HEK293 (cell line): ENCODE measurements at regions not wholly inside any gene's neighbourhood (a gene's known extent, or its start where the extent isn't known, plus 50 kb on each side); places are given as distances from the start of the nearest gene placed in this dataset.

ENCODE experiments used
- CTCF ChIA-PET: fragments of 350-600 bp; formaldehyde crosslinking; extraction: SDS; loops from one replicate; lab custom pipeline; 2021; ENCODE audit warnings: antibody characterized with exemption; lab: Yijun Ruan, JAX
- POLR2A ChIA-PET: fragments of 300-600 bp; formaldehyde crosslinking; extraction: SDS; loops from one replicate; lab custom pipeline; 2020; ENCODE audit warnings: antibody characterized with exemption, inconsistent platforms; lab: Yijun Ruan, JAX
- H3K27ac ChIP-seq: fragments of 200-500 bp; sonication (Bioruptor generic); 2 replicates; pipeline ENCODE4 v1.5.1; 2014; ENCODE audit warnings: low read depth, low read length, control low read depth, inconsistent platforms; ENCODE audit errors: extremely low read depth
- H3K36me3 ChIP-seq, 2 experiments: fragments of 200-500 bp in 1 of 2; sonication (Bioruptor generic) in 1 of 2; 1 replicate in 1 of 2; 2 replicates in 1 of 2; pipeline ENCODE4 v1.5.1; 2014 to 2017; ENCODE audit warnings: inconsistent platforms in 2 of 2, low read length in 2 of 2; ENCODE audit not compliant: control insufficient read depth in 2 of 2, insufficient read depth in 1 of 2
- H3K4me1 ChIP-seq: fragments of 200-500 bp; sonication (Bioruptor generic); 2 replicates; pipeline ENCODE4 v1.5.1; 2014; ENCODE audit warnings: mild to moderate bottlenecking, low read length, inconsistent platforms; ENCODE audit not compliant: control insufficient read depth, insufficient read depth
- H3K4me3 ChIP-seq: 2 replicates; pipeline ENCODE4 v1.5.1; 2011; ENCODE audit warnings: low read depth, mild to moderate bottlenecking, control low read depth, low read length, moderate library complexity
- H3K9me3 ChIP-seq: fragments of 200-500 bp; sonication (Bioruptor generic); 2 replicates; pipeline ENCODE4 v1.5.1; 2014; ENCODE audit warnings: low read depth, low read length, inconsistent platforms; ENCODE audit not compliant: control insufficient read depth, insufficient read depth
- BCL11A ChIP-seq: fragments of 450-650 bp; formaldehyde crosslinking; IDR thresholded peaks from 2 replicates; pipeline ENCODE4 v1.5.1; 2016; ENCODE audit warnings: low read depth, missing biosample characterization, missing genetic modification characterization
- HOXC10 ChIP-seq: sonication (generic); formaldehyde crosslinking; IDR thresholded peaks from 2 replicates; pipeline ENCODE4 v1.8.1; 2023; ENCODE audit warnings: mild to moderate bottlenecking, missing genetic modification reagents
- OSR2 ChIP-seq: fragments of 450-650 bp; formaldehyde crosslinking; IDR thresholded peaks from 2 replicates; pipeline ENCODE4 v1.5.1; 2016; ENCODE audit warnings: missing biosample characterization, missing genetic modification characterization
- SCRT2 ChIP-seq: fragments of 450-650 bp; formaldehyde crosslinking; IDR thresholded peaks from 2 replicates; pipeline ENCODE4 v1.5.1; 2016; ENCODE audit warnings: missing biosample characterization, missing genetic modification characterization
- WT1 ChIP-seq: fragments of 450-650 bp; formaldehyde crosslinking; IDR thresholded peaks from 2 replicates; pipeline ENCODE4 v1.5.1; 2016; ENCODE audit warnings: missing biosample characterization, missing genetic modification characterization
- ZFHX2 ChIP-seq: fragments of 450-650 bp; formaldehyde crosslinking; conservative IDR thresholded peaks from 2 replicates; pipeline ENCODE4 v1.5.1; 2016; ENCODE audit warnings: missing biosample characterization, missing genetic modification characterization
- ZNF112 ChIP-seq: fragments of 450-650 bp; formaldehyde crosslinking; IDR thresholded peaks from 2 replicates; pipeline ENCODE4 v1.5.0; 2017; ENCODE audit warnings: missing biosample characterization, missing genetic modification characterization
- ZNF169 ChIP-seq: fragments of 450-650 bp; formaldehyde crosslinking; IDR thresholded peaks from 2 replicates; pipeline ENCODE4 v1.5.1; 2016; ENCODE audit warnings: missing biosample characterization, missing genetic modification characterization
- ZNF214 ChIP-seq: fragments of 450-650 bp; formaldehyde crosslinking; IDR thresholded peaks from 2 replicates; pipeline ENCODE4 v1.5.1; 2017; ENCODE audit warnings: missing biosample characterization, mild to moderate bottlenecking, missing genetic modification characterization, borderline replicate concordance
- ZNF292 ChIP-seq: fragments of 450-650 bp; formaldehyde crosslinking; IDR thresholded peaks from 2 replicates; pipeline ENCODE4 v1.5.1; 2016; ENCODE audit warnings: low read depth, missing biosample characterization, missing genetic modification characterization, borderline replicate concordance
- ZNF423 ChIP-seq: fragments of 450-650 bp; formaldehyde crosslinking; IDR thresholded peaks from 2 replicates; pipeline ENCODE4 v1.5.1; 2016; ENCODE audit warnings: missing biosample characterization, missing genetic modification characterization
- ZNF510 ChIP-seq: fragments of 450-650 bp; formaldehyde crosslinking; IDR thresholded peaks from 2 replicates; pipeline ENCODE4 v1.5.1; 2018; ENCODE audit warnings: mild to moderate bottlenecking, missing genetic modification characterization, missing biosample characterization; ENCODE audit not compliant: insufficient replicate concordance
- ZNF571 ChIP-seq: fragments of 450-650 bp; formaldehyde crosslinking; IDR thresholded peaks from 2 replicates; pipeline ENCODE4 v1.5.0; 2017; ENCODE audit warnings: missing biosample characterization, missing genetic modification characterization
- ZNF585B ChIP-seq: fragments of 450-650 bp; formaldehyde crosslinking; IDR thresholded peaks from 2 replicates; pipeline ENCODE4 v1.5.1; 2016; ENCODE audit warnings: missing biosample characterization, missing genetic modification characterization
- ZNF629 ChIP-seq: fragments of 450-650 bp; formaldehyde crosslinking; IDR thresholded peaks from 2 replicates; pipeline ENCODE4 v1.5.1; 2017; ENCODE audit warnings: missing biosample characterization, missing genetic modification characterization
- ZNF670 ChIP-seq: fragments of 450-650 bp; formaldehyde crosslinking; IDR thresholded peaks from 2 replicates; pipeline ENCODE4 v1.5.1; 2016; ENCODE audit warnings: missing biosample characterization, missing genetic modification characterization, low read depth
- ZNF791 ChIP-seq: fragments of 450-650 bp; formaldehyde crosslinking; IDR thresholded peaks from 2 replicates; pipeline ENCODE4 v1.5.1; 2016; ENCODE audit warnings: missing biosample characterization, missing genetic modification characterization
- ZNF843 ChIP-seq: fragments of 450-650 bp; formaldehyde crosslinking; IDR thresholded peaks from 2 replicates; pipeline ENCODE4 v1.5.1; 2016; ENCODE audit warnings: missing biosample characterization, missing genetic modification characterization
- TF ChIP-seq, protein P1 (sequence below): fragments of 450-650 bp; formaldehyde crosslinking; IDR thresholded peaks from 2 replicates; pipeline ENCODE4 v1.5.1; 2017; ENCODE audit warnings: missing biosample characterization, missing genetic modification characterization
- TF ChIP-seq, protein P2 (sequence below): fragments of 450-650 bp; formaldehyde crosslinking; IDR thresholded peaks from 2 replicates; pipeline ENCODE4 v1.5.0; 2017; ENCODE audit warnings: missing biosample characterization, missing genetic modification characterization, borderline replicate concordance
- TF ChIP-seq, protein P3 (sequence below): fragments of 450-650 bp; formaldehyde crosslinking; IDR thresholded peaks from 2 replicates; pipeline ENCODE4 v1.5.1; 2016; ENCODE audit warnings: missing biosample characterization, missing genetic modification characterization
- TF ChIP-seq, protein P4 (sequence below): fragments of 450-650 bp; formaldehyde crosslinking; IDR thresholded peaks from 2 replicates; pipeline ENCODE4 v1.5.1; 2017; ENCODE audit warnings: missing biosample characterization, missing genetic modification characterization

DNA sequence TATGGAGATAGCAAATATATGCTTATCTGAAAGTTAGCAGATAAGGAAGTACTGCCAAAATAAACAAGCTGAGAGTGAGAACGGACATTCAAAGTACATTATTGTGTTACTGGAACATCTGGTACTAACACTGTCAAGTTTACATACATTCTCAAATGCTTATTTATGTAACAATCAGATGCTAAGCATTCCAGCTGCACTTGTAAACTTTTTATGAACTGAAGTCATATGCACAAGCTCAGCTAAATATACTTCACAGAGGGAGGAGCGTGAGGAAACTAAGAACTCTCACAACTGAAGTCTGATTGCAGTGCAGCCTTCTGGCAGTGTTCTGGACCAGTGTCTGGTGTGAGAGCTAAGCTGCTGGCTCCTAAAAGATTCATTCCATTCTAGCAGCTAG lies 223.7 kb upstream of the NANOGP8 start (continued):
- TF ChIP-seq ZNF510 (tag by site-specific recombination) (no peak), BCL11A (tag by site-specific recombination) (0 out of 2 replicates have a peak, but pooled peaks have one; percentile 30), ZNF585B (tag by site-specific recombination) (no peak), ZNF843 (tag by site-specific recombination) (peak; percentile 73), ZFHX2 (no peak)

DNA sequence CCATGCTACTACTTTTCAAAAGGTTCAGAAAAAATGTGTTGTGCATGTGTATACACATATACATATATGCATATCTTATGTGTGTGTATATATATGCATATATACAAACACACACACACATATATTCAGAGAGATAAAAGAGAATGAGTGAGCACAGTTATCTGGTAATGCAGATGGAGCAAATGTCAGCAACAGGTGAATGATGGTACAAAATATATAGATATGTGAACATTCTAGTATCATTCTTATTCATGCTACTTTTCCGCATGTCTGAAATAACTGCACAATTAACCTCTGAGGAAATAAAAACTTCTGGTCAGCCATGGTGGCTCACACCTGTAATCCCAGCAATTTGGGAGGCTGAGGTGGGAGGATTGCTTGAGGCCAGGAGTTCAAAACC lies 222.6 kb upstream of the NANOGP8 start:
- CTCF ChIA-PET, result interaction anchor here (1.9 kb wide), 1 partner anchor 137 kb away, joined by 6 read pairs; no protein-coding TSS in a partner anchor
- Histone ChIP-seq H3K9me3 (no peaks in the 10 kb centered on the region), H3K4me3 (no peak overlapping the region), H3K4me1 (peaks cover 19% of the 10 kb centered on the region), H3K27ac (no peak overlapping the region), H3K36me3 (no peaks in the 10 kb centered on the region)
- POLR2A ChIA-PET, result no interaction called here
- TF ChIP-seq, protein P1, sequence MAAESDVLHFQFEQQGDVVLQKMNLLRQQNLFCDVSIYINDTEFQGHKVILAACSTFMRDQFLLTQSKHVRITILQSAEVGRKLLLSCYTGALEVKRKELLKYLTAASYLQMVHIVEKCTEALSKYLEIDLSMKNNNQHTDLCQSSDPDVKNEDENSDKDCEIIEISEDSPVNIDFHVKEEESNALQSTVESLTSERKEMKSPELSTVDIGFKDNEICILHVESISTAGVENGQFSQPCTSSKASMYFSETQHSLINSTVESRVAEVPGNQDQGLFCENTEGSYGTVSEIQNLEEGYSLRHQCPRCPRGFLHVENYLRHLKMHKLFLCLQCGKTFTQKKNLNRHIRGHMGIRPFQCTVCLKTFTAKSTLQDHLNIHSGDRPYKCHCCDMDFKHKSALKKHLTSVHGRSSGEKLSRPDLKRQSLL (tag by site-specific recombination), result no peak
- TF ChIP-seq SCRT2 (tag by site-specific recombination) (peak; percentile 59; the same call in 1 of the 2 replicates), ZNF629 (tag by site-specific recombination) (no peak), OSR2 (tag by site-specific recombination) (no peak), ZNF571 (no peak), ZNF112 (no peak)
- TF ChIP-seq, protein P2, sequence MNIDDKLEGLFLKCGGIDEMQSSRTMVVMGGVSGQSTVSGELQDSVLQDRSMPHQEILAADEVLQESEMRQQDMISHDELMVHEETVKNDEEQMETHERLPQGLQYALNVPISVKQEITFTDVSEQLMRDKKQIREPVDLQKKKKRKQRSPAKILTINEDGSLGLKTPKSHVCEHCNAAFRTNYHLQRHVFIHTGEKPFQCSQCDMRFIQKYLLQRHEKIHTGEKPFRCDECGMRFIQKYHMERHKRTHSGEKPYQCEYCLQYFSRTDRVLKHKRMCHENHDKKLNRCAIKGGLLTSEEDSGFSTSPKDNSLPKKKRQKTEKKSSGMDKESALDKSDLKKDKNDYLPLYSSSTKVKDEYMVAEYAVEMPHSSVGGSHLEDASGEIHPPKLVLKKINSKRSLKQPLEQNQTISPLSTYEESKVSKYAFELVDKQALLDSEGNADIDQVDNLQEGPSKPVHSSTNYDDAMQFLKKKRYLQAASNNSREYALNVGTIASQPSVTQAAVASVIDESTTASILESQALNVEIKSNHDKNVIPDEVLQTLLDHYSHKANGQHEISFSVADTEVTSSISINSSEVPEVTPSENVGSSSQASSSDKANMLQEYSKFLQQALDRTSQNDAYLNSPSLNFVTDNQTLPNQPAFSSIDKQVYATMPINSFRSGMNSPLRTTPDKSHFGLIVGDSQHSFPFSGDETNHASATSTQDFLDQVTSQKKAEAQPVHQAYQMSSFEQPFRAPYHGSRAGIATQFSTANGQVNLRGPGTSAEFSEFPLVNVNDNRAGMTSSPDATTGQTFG (tag by site-specific recombination), result no peak

DNA sequence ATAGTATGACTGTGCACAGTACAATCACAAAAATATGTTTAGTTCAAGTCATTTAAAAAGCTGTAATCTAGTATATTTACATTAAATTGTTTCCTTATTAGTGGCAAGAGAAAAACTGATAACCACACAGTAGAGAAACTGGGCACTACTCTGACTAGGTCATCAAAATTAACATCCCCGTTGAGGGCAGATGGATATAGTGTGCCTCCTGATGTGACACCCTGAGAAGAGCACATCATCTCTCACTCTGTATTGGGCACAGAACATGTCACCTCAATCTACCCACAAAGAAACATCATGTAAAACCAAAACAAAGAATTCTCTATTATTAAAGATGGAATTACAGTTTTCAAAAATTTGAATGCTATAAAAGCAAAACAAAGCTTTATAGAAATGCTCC lies 221.9 kb upstream of the NANOGP8 start:
- Histone ChIP-seq H3K36me3 (no peaks in the 10 kb centered on the region), H3K27ac (peak overlapping the region; percentile 70), H3K9me3 (no peaks in the 10 kb centered on the region), H3K4me1 (peaks cover 17% of the 10 kb centered on the region), H3K4me3 (no peak overlapping the region)
- ChIA-PET POLR2A (no interaction called here), CTCF (interaction anchor here (0.6 to 1.9 kb wide), 2 partner anchors 19 to 137 kb away, joined by 3 to 6 read pairs; no protein-coding TSS in a partner anchor)
- TF ChIP-seq ZNF423 (no peak), WT1 (no peak), ZNF670 (tag by site-specific recombination) (no peak), ZNF791 (tag by site-specific recombination) (no peak), ZNF292 (tag by site-specific recombination) (no peak), HOXC10 (CRISPR knock-in tag) (no peak), ZNF214 (no peak), ZNF169 (tag by site-specific recombination) (no peak)
- TF ChIP-seq, protein P2 (tag by site-specific recombination), result no peak
- TF ChIP-seq, protein P3, sequence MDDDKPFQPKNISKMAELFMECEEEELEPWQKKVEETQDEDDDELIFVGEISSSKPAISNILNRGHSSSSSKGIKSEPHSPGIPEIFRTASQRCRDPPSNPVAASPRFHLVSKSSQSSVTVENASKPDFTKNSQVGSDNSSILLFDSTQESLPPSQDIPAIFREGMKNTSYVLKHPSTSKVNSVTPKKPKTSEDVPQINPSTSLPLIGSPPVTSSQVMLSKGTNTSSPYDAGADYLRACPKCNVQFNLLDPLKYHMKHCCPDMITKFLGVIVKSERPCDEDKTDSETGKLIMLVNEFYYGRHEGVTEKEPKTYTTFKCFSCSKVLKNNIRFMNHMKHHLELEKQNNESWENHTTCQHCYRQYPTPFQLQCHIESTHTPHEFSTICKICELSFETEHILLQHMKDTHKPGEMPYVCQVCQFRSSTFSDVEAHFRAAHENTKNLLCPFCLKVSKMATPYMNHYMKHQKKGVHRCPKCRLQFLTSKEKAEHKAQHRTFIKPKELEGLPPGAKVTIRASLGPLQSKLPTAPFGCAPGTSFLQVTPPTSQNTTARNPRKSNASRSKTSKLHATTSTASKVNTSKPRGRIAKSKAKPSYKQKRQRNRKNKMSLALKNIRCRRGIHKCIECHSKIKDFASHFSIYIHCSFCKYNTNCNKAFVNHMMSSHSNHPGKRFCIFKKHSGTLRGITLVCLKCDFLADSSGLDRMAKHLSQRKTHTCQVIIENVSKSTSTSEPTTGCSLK (tag by site-specific recombination), result no peak
- TF ChIP-seq, protein P4, sequence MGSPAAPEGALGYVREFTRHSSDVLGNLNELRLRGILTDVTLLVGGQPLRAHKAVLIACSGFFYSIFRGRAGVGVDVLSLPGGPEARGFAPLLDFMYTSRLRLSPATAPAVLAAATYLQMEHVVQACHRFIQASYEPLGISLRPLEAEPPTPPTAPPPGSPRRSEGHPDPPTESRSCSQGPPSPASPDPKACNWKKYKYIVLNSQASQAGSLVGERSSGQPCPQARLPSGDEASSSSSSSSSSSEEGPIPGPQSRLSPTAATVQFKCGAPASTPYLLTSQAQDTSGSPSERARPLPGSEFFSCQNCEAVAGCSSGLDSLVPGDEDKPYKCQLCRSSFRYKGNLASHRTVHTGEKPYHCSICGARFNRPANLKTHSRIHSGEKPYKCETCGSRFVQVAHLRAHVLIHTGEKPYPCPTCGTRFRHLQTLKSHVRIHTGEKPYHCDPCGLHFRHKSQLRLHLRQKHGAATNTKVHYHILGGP (tag by site-specific recombination), result no peak
- TF ChIP-seq, protein P1 (tag by site-specific recombination), result no peak
